ENCODE measurements at regions not wholly inside any gene's neighbourhood (a gene's known extent, or its start where the extent isn't known, plus 50 kb on each side); places are given as distances from the start of the nearest gene placed in this dataset.

- Histone ChIP-seq H3K27me3 (no peaks in the 10 kb centered on the region), H3K36me3 (no peaks in the 10 kb centered on the region), H3K4me1 (no peaks in the 10 kb centered on the region), H3K27ac (no peak overlapping the region), H3K9me3 (no peaks in the 10 kb centered on the region), H3K4me3 (no peak overlapping the region)
- in situ Hi-C loops (cut with MboI; ENCODE audit: low sequenced_read_pairs in 4 of 4), result no loop called here
- ATAC-seq, result no peak
- no peak for TF ChIP-seq POLR2A (IDR thresholded peaks at IDR 0.05)
- TF ChIP-seq, protein P1, sequence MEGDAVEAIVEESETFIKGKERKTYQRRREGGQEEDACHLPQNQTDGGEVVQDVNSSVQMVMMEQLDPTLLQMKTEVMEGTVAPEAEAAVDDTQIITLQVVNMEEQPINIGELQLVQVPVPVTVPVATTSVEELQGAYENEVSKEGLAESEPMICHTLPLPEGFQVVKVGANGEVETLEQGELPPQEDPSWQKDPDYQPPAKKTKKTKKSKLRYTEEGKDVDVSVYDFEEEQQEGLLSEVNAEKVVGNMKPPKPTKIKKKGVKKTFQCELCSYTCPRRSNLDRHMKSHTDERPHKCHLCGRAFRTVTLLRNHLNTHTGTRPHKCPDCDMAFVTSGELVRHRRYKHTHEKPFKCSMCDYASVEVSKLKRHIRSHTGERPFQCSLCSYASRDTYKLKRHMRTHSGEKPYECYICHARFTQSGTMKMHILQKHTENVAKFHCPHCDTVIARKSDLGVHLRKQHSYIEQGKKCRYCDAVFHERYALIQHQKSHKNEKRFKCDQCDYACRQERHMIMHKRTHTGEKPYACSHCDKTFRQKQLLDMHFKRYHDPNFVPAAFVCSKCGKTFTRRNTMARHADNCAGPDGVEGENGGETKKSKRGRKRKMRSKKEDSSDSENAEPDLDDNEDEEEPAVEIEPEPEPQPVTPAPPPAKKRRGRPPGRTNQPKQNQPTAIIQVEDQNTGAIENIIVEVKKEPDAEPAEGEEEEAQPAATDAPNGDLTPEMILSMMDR (IDR thresholded peaks at IDR 0.05 in 4 of 5, conservative IDR thresholded peaks at IDR 0.05 in 1 of 5), result no peak
- intact Hi-C loops (cut with DNase I; ENCODE audit: low total_unique reads), result no loop called here
- DNase-seq, result no peak
Measured at GRCh38 chr1:82451191-82451590, 650.5 kb downstream of the ADGRL2 start.

- no peak for ATAC-seq
Measured at GRCh38 chr1:82449506-82450057, 648.8 kb downstream of the ADGRL2 start.

DNA sequence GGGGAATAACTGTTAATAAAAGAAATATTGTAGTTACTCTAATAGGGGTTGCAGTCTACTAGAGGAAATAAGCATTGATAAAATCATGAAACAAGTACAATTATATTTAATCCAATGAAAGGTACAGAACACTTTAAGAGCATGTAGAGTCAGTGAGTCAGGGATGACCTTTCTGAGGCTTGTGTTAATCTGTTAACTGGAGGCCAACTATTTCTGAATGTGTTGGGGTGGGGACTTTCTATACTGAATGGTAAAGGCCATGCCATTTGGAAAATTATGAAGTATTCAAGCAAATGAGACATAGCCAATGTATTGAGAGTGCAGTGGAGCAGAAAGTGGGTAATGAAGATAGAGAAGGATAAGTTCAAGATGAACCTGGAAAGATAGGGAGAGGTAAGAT lies 646.2 kb downstream of the ADGRL2 start:
- TF ChIP-seq, protein P1 (IDR thresholded peaks at IDR 0.05 in 4 of 5, conservative IDR thresholded peaks at IDR 0.05 in 1 of 5), result no peak
- no peak for TF ChIP-seq POLR2A (IDR thresholded peaks at IDR 0.05)
- Histone ChIP-seq H3K27ac (no peak overlapping the region), H3K4me1 (no peaks in the 10 kb centered on the region), H3K9me3 (no peaks in the 10 kb centered on the region), H3K27me3 (no peaks in the 10 kb centered on the region), H3K36me3 (no peaks in the 10 kb centered on the region), H3K4me3 (no peak overlapping the region)
- DNase-seq (no peak), ATAC-seq (no peak)
- intact Hi-C loops (cut with DNase I; ENCODE audit: low total_unique reads), result no loop called here
- in situ Hi-C loops (cut with MboI; ENCODE audit: low sequenced_read_pairs in 4 of 4), result no loop called here

More at GRCh38 chr1:82449506-82450057, 648.8 kb downstream of the ADGRL2 start:
- Histone ChIP-seq H3K27ac (no peak overlapping the region), H3K27me3 (no peaks in the 10 kb centered on the region), H3K9me3 (no peaks in the 10 kb centered on the region), H3K4me3 (no peak overlapping the region), H3K4me1 (no peaks in the 10 kb centered on the region), H3K36me3 (no peaks in the 10 kb centered on the region)
- no peak for TF ChIP-seq POLR2A (IDR thresholded peaks at IDR 0.05)
- TF ChIP-seq, protein P1 (IDR thresholded peaks at IDR 0.05 in 4 of 5, conservative IDR thresholded peaks at IDR 0.05 in 1 of 5), result no peak
- in situ Hi-C loops (cut with MboI; ENCODE audit: low sequenced_read_pairs in 4 of 4), result no loop called here
- intact Hi-C loops (cut with DNase I; ENCODE audit: low total_unique reads), result no loop called here
- no peak for DNase-seq

DNA sequence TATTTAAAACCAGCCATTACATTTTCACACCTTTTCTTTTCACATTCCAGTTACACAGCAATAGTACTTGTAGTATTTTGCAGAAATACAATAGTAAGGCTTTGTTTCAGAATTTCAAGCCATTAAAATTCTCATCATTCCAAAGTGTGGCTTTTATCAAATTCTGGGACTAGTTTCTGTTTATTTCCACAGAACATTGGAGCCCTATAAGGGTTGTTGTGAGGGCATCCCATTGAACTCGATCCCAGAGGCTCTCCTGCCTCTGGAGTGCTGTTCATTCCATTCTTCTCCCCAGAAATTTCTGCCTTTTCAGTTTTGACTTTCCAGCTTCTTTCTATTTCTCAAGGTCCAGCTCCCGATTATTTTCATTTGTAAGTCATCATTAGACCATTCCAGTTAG lies 645.5 kb downstream of the ADGRL2 start:
- intact Hi-C loops (cut with DNase I; ENCODE audit: low total_unique reads), result no loop called here
- H3K27me3 ChIP-seq, result no peaks in the 10 kb centered on the region
- DNase-seq (no peak), ATAC-seq (no peak)
- no peaks in the 10 kb centered on the region for H3K9me3 ChIP-seq
- TF ChIP-seq, protein P1 (IDR thresholded peaks at IDR 0.05 in 4 of 5, conservative IDR thresholded peaks at IDR 0.05 in 1 of 5), result no peak
- TF ChIP-seq POLR2A (IDR thresholded peaks at IDR 0.05), result no peak
- H3K4me1 ChIP-seq, result no peaks in the 10 kb centered on the region
- no peaks in the 10 kb centered on the region for H3K36me3 ChIP-seq
- H3K27ac ChIP-seq, result no peak overlapping the region
- in situ Hi-C loops (cut with MboI; ENCODE audit: low sequenced_read_pairs in 4 of 4), result no loop called here
- H3K4me3 ChIP-seq, result no peak overlapping the region

GRCh38 chr1:82445827-82446226 lies 645.1 kb downstream of the ADGRL2 start:
- no peak for DNase-seq
- TF ChIP-seq, protein P1 (IDR thresholded peaks at IDR 0.05 in 4 of 5, conservative IDR thresholded peaks at IDR 0.05 in 1 of 5), result no peak
- TF ChIP-seq POLR2A (IDR thresholded peaks at IDR 0.05), result no peak
- no peak overlapping the region for H3K4me3 ChIP-seq
- H3K27me3 ChIP-seq, result no peaks in the 10 kb centered on the region
- H3K36me3 ChIP-seq, result no peaks in the 10 kb centered on the region
- H3K4me1 ChIP-seq, result no peaks in the 10 kb centered on the region
- intact Hi-C loops (cut with DNase I; ENCODE audit: low total_unique reads) (no loop called here), in situ Hi-C loops (cut with MboI; ENCODE audit: low sequenced_read_pairs in 4 of 4) (no loop called here)
- no peak for ATAC-seq
- no peaks in the 10 kb centered on the region for H3K9me3 ChIP-seq
- no peak overlapping the region for H3K27ac ChIP-seq

All from gastrocnemius medialis (tissue), 4 donors.